SK-N-MC (cell line): ENCODE measurements at regions not wholly inside any gene's neighbourhood (a gene's known extent, or its start where the extent isn't known, plus 50 kb on each side); places are given as distances from the start of the nearest gene placed in this dataset.
"Not testable (repeated sequence)": the region's sequence is repeated elsewhere in the genome, so short reads cannot be mapped to it uniquely, and the experiment has no call there.

Experiments used
- DNase-seq: peaks from one replicate; pipeline ENCODE4 v3.0.0-alpha.2; 2011; ENCODE audit warnings: low read depth, low spot score
- H3K27ac ChIP-seq: fragments of 200-600 bp; sonication (generic); 2 replicates; pipeline ENCODE4 v1.5.1; 2016; ENCODE audit warnings: mixed run types
- H3K36me3 ChIP-seq: fragments of 200-600 bp; sonication (generic); 2 replicates; pipeline ENCODE4 v1.6.1; 2017; ENCODE audit warnings: antibody characterized with exemption, low read length, mixed read lengths; ENCODE audit not compliant: insufficient read depth
- H3K4me3 ChIP-seq: fragments of 200-600 bp; sonication (generic); 2 replicates; pipeline ENCODE4 v1.5.1; 2016
- H3K9ac ChIP-seq: fragments of 200-600 bp; sonication (generic); 2 replicates; pipeline ENCODE4 v1.8.0; 2017; ENCODE audit warnings: mixed run types, mixed read lengths; ENCODE audit not compliant: insufficient read length
- H3K9me3 ChIP-seq: fragments of 200-600 bp; sonication (generic); 2 replicates; pipeline ENCODE4 v1.6.1; 2017; ENCODE audit warnings: low read depth, mild to moderate bottlenecking, antibody characterized with exemption, low read length, moderate library complexity, mixed read lengths
- EZH2 ChIP-seq: fragments of 200-600 bp; sonication (generic); IDR thresholded peaks from one replicate; pipeline ENCODE4 v1.6.1; 2017; ENCODE audit warnings: antibody characterized with exemption
- FOXP2 ChIP-seq: optimal IDR thresholded peaks from 2 replicates; pipeline ENCODE3; 2011; ENCODE audit warnings: mild to moderate bottlenecking, moderate library complexity; ENCODE audit not compliant: insufficient read depth; ENCODE audit errors: extremely low read length, control extremely low read depth
- POLR2AphosphoS5 ChIP-seq: IDR thresholded peaks from 2 replicates; pipeline ENCODE4 v1.6.1; 2012; ENCODE audit warnings: mild to moderate bottlenecking, low read depth, low read length, borderline replicate concordance

- Histone ChIP-seq H3K9me3 (no peaks in the 10 kb centered on the region), H3K9ac (no peak overlapping the region), H3K27ac (no peak overlapping the region), H3K4me3 (no peak overlapping the region), H3K36me3 (no peaks in the 10 kb centered on the region)
- DNase-seq = no peak
- TF ChIP-seq EZH2 (no peak), POLR2AphosphoS5 (no peak), FOXP2 (no peak)
Observed at GRCh38 chr1:112840631-112841624, 115.1 kb downstream of the SLC16A1 start.

GRCh38 chr1:112836642-112837041 lies 119.4 kb downstream of the SLC16A1 start:
- no peak overlapping the region for H3K27ac ChIP-seq
- no peaks in the 10 kb centered on the region for H3K36me3 ChIP-seq
- TF ChIP-seq POLR2AphosphoS5 = no peak
- no peak for TF ChIP-seq FOXP2
- no peak for TF ChIP-seq EZH2
- H3K9me3 ChIP-seq = no peaks in the 10 kb centered on the region
- H3K9ac ChIP-seq = no peak overlapping the region
- no peak overlapping the region for H3K4me3 ChIP-seq
- no peak for DNase-seq

GRCh38 chr1:112833806-112834205 lies 118.7 kb upstream of the PPM1J start:
- no peak overlapping the region for H3K4me3 ChIP-seq
- no peak overlapping the region for H3K27ac ChIP-seq
- no peaks in the 10 kb centered on the region for H3K9me3 ChIP-seq
- no peak for DNase-seq
- no peak overlapping the region for H3K9ac ChIP-seq
- H3K36me3 ChIP-seq = no peaks in the 10 kb centered on the region
- TF ChIP-seq EZH2 (no peak), POLR2AphosphoS5 (no peak), FOXP2 (no peak)

- DNase-seq, H3K9ac ChIP-seq, H3K4me3 ChIP-seq, H3K36me3 ChIP-seq, H3K27ac ChIP-seq, H3K9me3 ChIP-seq: not testable (repeated sequence)
Observed at GRCh38 chr1:112832259-112832658, 117.1 kb upstream of the PPM1J start.

- not testable (repeated sequence) for H3K9me3 ChIP-seq, H3K36me3 ChIP-seq, H3K9ac ChIP-seq, H3K27ac ChIP-seq, H3K4me3 ChIP-seq, DNase-seq
Observed at GRCh38 chr1:112829691-112830090, 114.6 kb upstream of the PPM1J start.

- TF ChIP-seq FOXP2 = no peak
- TF ChIP-seq POLR2AphosphoS5 = no peak
- TF ChIP-seq EZH2 = no peak
- Histone ChIP-seq H3K36me3 (no peaks in the 10 kb centered on the region), H3K4me3 (no peak overlapping the region), H3K27ac (no peak overlapping the region), H3K9ac (no peak overlapping the region), H3K9me3 (no peaks in the 10 kb centered on the region)
- no peak for DNase-seq
Observed at GRCh38 chr1:112828716-112829115, 113.6 kb upstream of the PPM1J start.

GRCh38 chr1:112827391-112827790 lies 112.3 kb upstream of the PPM1J start:
- not testable (repeated sequence) for H3K9me3 ChIP-seq, DNase-seq, H3K9ac ChIP-seq, H3K36me3 ChIP-seq, H3K4me3 ChIP-seq, H3K27ac ChIP-seq

GRCh38 chr1:112826217-112826944 lies 111.2 kb upstream of the PPM1J start:
- Histone ChIP-seq H3K9me3 (no peaks in the 10 kb centered on the region), H3K27ac (no peak overlapping the region), H3K36me3 (no peaks in the 10 kb centered on the region), H3K4me3 (no peak overlapping the region), H3K9ac (no peak overlapping the region)
- no peak for TF ChIP-seq EZH2
- no peak for TF ChIP-seq POLR2AphosphoS5
- TF ChIP-seq FOXP2 = no peak
- DNase-seq = no peak

GRCh38 chr1:112825563-112826216 lies 110.6 kb upstream of the PPM1J start:
- not testable (repeated sequence) for H3K4me3 ChIP-seq, H3K9ac ChIP-seq

GRCh38 chr1:112825075-112825474 lies 109.9 kb upstream of the PPM1J start:
- not testable (repeated sequence) for H3K9ac ChIP-seq, H3K4me3 ChIP-seq, H3K9me3 ChIP-seq, H3K36me3 ChIP-seq, H3K27ac ChIP-seq, DNase-seq

More at GRCh38 chr1:112825563-112826216, 110.6 kb upstream of the PPM1J start:
- not testable (repeated sequence) for H3K27ac ChIP-seq, H3K36me3 ChIP-seq, H3K9me3 ChIP-seq, DNase-seq

GRCh38 chr1:112821307-112822063 lies 106.4 kb upstream of the PPM1J start:
- not testable (repeated sequence) for H3K27ac ChIP-seq, DNase-seq, H3K9me3 ChIP-seq, H3K4me3 ChIP-seq, H3K36me3 ChIP-seq, H3K9ac ChIP-seq
